IPS-18c (cell line): ENCODE measurements at regions not wholly inside any gene's neighbourhood (a gene's known extent, or its start where the extent isn't known, plus 50 kb on each side); places are given as distances from the start of the nearest gene placed in this dataset.

Experiments used
- H3K4me3 ChIP-seq: 2 replicates; pipeline ENCODE4 v1.7.0; 2013; ENCODE audit warnings: low read depth, mild to moderate bottlenecking, low read length, moderate library complexity; ENCODE audit not compliant: insufficient read depth
- H3K9me3 ChIP-seq: one replicate; pipeline ENCODE4 v1.6.1; 2013; ENCODE audit warnings: mild to moderate bottlenecking, low read length, moderate library complexity; ENCODE audit not compliant: control insufficient read depth, insufficient read depth

DNA sequence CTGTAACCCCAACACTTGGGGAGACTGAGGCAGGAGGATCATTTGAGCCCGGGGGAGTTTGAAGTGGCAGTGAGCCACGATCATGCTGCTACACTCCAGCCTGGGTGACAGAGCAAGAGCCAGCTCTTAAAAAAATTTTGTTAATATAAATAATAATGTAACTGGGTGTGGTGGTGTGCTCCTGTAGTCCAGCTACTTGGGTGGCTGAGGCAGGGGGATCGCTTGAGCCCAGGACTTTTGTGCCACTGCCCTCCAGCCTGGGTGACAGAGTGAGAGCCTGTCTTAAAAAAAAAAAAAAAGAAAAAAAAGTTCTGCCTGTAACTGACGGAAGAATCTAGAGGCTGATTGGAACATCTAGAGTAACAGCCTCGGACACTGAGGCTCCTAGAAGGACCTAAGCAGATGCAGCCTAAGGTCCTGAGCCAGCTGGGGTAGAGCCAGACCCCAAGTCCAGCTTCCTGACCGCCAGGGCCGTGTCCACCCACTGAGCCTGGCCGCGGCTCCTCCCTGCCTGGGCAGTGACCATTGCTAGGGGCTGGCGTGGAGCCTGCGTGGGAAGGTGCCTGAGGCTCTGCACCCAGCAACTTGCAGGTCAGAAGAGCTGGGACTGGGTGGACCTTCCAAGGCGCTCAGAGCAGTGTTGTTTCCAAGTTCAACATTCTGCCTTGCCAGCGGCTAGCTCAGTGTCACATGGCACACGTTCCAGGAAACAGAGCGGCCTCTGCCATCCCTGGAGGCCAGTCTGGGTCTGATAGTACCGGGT lies 209.4 kb upstream of the CIBAR2 start:
- Histone ChIP-seq H3K9me3 (peaks cover 2% of the 10 kb centered on the region), H3K4me3 (no peak overlapping the region)

DNA sequence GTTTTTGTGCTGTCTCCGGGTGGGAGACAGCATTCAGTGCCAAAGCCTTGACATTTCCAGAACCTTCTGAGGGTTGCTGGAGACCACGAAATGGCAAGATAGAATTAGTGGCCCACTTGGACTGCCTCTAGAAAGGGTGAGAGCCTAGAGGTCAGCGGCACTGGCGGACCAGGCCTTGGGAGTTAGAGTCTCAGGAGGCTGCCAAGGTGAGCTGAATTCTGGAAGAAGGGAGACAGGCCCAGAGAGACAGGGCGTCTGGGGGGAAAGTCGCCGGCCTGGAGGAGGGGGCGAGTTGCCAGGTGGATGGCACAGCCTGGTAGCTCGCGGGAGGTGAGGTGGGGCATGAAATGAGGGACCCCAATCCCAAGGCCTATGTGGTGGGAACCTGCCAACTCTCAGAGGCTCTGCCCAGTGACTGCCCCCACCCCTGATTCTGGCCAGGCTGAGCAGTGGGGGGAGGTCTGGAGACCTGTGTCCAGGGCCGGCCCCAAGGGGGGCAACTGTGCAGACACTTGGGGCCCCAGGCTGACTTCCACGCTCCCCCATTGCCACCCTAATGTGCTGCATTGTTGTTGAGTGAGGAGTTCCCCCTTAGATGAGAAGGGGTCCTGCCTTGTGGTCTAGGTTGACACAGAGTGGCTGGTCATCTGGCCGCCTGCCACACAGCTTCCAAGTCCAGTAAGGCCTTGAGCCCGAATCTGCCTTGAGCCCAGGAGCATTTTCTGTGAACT lies 211.1 kb upstream of the CIBAR2 start:
- Histone ChIP-seq H3K9me3 (peaks cover 2% of the 10 kb centered on the region), H3K4me3 (no peak overlapping the region)

DNA sequence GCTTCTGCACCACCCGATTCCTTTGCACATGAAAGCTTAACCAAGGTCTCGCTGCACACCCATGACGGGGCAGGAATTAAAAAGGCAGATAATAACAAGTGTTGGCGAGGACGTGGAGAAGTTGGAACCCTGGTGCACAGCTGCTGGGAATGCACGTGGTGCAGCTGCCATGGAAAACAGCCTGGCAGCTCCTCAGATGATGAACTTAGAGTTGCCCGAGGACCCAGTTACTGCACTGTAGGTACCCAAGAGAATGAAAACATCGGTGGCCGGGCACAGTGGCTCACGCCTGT lies 211.6 kb upstream of the CIBAR2 start:
- Histone ChIP-seq H3K9me3 (peaks cover 2% of the 10 kb centered on the region), H3K4me3 (no peak overlapping the region)

DNA sequence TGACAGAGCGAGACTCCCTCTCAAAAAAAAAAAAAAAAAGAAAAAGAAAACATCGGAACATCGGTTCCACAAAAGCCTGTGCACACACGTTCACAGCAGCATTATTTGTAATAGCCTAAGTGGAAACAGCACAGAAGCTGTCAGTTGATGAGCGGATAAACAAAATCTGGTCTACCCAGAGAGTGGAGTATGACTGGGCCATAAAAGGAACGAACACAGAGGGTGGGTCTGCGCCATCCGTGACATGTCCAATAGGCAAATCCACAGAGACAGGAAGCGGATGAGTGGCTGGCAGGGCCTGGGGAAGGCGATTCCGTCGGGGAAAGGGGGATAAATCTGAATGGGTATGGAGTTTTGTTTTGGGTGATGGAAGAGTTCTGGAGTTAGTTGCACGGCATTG lies 212.2 kb upstream of the CIBAR2 start:
- Histone ChIP-seq H3K4me3 (no peak overlapping the region), H3K9me3 (peaks cover 2% of the 10 kb centered on the region)

DNA sequence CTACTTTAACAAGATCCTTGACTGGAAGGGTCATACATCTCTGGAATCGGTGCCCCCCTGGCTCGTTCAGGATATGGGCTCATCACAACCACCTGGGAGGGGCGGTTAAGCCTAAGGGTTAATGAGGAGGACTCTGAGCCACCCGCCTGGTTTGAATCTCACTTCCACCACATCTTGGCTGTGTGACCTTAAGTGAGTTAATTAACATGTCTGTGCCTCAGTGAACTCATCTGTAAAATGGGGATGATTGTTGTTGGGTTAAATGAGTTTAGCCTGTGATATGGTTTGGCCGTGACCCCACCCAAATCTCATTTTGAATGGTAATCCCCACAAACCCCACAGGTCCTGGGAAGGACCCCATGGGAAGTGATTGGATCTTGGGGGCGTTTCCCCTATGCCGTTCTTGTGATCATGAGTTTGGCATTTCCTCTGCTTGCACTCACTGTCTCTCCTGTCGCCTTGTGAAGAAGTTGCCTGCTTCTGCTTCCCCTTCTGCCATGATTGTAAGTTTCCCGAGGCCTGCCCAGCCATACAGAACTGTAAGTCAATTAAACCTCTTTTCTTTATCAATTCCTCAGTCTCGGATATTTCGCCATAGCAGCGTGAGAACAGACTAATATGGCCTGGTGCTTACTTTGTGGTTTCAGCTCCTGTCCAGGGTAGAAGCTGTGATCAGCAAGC lies 214.0 kb upstream of the CIBAR2 start:
- peaks cover 2% of the 10 kb centered on the region for H3K9me3 ChIP-seq
- H3K4me3 ChIP-seq, result no peak overlapping the region

DNA sequence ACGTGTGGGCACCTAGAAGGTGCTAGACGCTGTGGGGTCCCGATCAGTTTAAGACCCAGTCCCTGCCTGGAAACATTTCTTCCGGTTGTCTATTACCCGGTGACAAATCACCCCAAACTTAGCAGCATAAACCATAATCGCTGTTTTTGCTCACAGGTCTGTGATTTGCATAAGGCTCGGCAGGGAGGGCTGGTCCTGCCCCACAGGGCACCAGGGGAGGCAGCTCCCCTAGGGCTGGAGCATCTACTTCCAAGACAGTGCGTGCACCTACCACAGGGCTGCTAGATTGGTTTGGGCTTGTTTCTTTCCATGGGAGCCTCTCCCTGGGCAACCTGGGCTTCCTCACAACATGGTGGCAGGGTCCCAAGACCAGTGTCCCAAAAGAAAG lies 214.5 kb upstream of the CIBAR2 start:
- peaks cover 2% of the 10 kb centered on the region for H3K9me3 ChIP-seq
- H3K4me3 ChIP-seq, result no peak overlapping the region

DNA sequence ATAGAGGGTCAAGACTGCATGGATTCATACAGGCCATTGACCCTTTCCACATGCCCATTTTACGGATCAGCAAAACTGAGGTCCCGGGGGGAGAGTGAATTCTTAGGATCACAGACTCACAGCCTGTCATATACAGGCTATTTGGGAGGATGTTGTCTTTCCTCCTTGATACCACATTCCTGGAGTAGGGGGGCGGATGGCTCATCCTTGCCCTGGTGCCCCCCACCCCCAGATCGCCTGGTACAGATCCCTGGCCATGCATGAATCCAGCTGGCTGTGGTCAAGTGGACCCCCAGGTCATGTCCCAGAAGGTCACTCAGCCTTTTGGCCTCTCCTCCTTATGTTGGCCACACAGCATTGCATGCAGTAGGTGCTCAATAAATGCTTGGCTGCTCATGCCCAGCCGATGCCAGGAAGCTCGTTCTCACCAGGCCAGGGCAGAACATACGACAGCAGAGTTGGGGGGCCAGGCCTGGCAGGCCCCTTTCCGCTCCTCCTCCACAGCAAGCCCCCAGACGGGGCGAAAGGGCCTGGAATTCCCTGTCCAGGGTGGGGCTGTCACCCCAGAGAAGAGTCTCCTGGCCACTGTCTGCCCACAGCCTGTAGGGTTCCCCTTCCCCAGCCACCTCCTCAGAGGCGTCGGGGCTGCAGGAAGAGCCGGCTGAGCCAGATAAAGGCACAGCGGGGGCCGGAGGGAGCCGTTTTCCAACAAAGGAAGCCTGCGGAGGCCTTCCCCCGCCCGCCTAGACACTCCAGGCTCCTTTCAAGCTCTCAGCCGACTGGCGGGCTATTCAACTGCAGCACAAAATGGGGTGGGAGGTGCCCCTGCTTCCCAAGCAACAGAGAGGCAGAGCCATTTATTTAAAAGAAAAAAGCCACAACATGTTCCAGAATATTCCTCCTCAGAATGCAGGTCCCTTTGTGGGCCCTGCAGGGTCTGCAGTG lies 215.7 kb upstream of the CIBAR2 start:
- Histone ChIP-seq H3K4me3 (peak overlapping the region; percentile 17; the same call in 1 of the 2 replicates), H3K9me3 (peaks cover 2% of the 10 kb centered on the region)

DNA sequence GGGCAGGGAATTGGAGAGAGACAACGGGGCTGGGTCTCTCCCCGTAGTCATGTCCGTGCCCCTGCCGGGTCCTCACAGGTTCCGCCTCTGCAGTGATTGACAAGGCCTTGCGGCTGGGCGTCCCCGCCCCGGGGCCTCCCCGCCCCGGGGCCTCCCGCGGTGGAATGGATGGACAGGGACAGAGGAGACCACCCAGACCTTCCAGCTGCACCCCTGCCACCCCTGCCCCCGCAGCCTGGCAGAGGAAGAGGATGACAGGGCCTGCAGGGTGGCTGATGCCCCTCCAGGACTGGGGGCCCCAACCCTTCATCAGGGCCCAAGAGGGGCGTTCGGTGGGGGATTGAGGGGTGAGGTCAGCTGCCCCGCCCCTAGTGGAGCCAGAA lies 216.4 kb upstream of the CIBAR2 start:
- peak overlapping the region; percentile 17 for H3K4me3 ChIP-seq
- peaks cover 2% of the 10 kb centered on the region for H3K9me3 ChIP-seq

DNA sequence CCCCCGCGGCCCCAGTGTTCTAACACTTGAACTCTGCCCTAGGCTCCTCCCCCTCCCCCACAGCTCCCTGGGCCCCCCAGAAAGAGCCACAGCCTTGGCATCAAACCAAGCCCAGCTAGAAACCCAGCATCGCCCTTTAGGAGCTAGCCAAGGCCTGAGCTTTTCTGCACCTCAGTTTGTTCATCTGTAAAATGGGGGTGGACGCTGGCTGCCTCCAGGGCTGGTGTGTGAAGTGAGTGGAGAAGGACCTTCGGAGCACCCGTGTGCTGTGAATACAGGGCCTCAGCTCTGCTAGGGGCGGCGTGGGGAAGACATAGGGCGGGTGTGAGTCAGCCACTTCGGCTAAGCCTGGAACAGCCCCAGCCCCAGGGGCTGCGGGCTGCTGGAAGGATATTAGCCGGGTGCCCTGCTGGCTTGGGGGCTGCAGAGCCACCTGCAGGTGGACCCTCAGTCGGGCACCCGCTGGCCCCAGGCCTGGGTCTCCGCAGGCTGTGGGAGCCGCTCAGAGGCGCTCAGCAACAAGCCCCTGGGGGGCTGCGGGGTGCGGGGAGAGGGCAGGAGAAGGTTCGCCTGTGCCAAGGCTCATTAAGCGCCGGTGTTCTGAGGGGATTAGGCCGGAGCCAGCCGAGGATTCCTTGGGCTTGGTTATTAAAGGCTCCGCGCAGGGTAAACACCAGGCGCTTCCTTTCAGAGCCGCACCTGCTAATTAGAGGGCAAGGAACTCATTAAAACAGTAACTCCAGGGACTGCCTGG lies 217.0 kb upstream of the CIBAR2 start:
- peak overlapping the region; percentile 17 for H3K4me3 ChIP-seq

DNA sequence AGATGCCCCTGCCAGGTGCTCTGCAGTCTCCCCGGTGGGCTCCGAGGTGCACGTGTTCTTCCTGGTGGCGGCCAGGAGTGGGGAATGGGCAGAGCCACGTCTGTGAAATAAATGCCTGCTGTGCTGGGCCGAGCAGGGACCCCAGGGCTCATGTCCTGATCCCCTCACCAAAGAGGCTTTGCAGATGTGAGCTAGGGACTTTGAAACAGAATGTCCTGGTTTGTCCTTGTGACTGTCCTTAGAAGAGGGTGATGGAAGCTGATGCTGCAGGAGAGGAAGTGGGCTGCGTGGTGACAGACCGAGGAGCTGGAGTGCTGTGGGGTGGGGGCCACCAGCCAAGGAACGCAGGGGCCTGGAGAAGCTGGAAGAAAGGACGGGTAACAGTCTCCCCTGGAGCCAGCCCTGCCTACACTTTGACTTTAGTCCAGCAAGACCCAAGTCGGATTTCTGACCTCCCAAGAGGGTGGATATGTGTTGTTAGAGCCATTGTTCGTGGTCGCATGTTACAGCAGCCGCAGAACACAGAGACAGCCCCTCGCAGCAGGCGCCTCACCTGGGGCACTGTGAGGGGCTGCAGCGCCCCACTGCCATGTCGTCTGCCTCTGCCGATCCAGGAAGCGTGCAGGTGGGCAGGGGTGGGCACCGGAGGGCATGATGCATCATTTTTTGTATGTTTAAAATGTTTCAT lies 217.9 kb upstream of the CIBAR2 start:
- peak overlapping the region; percentile 17; the same call in 1 of the 2 replicates for H3K4me3 ChIP-seq
- H3K9me3 ChIP-seq, result no peaks in the 10 kb centered on the region

More for the DNA sequence above, 217.0 kb upstream of the CIBAR2 start:
- no peaks in the 10 kb centered on the region for H3K9me3 ChIP-seq

DNA sequence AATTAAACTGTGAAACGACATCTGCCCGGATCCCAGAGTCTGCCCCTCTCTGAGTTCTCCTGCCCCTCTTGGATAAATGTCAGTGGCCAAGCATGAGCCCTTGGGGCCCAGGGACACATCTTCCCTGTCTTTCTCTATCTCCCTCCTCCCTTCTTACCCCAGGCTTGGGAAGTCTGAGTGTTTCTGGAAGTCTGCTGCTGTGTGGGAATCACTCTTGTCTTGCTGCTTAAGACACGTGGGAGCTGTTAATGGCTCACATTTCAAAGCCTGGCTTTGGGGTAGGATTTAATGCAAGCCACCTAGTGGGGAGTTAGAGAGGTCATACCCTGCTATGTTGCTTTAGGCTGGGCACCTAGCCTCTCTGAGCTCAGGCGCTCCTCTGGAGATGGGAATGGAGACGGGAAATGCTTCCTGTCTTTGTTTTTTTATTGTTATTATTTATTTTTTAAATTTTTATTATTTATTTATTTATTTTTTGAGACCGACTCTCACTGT lies 218.5 kb upstream of the CIBAR2 start:
- no peaks in the 10 kb centered on the region for H3K9me3 ChIP-seq
- no peak overlapping the region; the same call in 1 of the 2 replicates for H3K4me3 ChIP-seq

DNA sequence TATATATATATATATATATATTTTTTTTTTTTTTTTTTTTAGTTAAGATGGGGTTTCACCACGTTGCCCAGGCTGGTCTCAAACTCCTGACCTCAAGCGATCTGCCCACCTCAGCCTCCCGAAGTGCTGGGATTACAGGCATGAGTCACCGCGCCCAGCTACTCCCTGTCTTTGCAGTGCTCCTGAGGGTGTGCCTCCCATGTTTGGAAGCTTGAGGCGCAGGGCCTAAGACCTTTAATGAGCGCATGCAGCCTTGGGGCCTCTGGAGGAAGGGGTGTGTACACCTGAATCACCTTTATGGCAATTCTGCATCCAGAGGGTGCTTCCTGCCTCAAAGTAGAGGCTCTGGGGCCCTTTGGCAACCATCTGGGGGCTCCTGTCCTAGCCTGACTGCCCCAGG lies 219.4 kb upstream of the CIBAR2 start:
- Histone ChIP-seq H3K9me3 (peaks cover 2% of the 10 kb centered on the region), H3K4me3 (no peak overlapping the region)

DNA sequence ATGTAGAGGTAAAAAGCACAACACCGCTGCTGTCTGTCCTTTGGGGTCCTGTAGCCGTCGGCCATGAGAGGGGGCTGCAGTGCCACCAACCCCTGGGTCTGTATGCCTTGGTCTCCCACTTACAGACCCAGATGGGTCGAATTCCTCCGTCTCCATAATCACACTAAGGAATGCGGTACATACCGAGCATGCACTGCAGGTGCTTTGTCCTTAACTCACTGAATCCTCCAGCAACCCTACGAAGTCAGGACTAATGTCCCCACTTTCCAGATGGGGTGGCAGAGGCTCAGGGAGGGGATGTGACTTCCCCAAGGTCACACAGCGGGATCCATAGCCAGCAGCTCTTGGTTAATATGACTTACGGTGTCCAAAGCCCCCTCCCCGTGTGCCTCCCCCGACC lies 219.9 kb upstream of the CIBAR2 start:
- no peak overlapping the region for H3K4me3 ChIP-seq

DNA sequence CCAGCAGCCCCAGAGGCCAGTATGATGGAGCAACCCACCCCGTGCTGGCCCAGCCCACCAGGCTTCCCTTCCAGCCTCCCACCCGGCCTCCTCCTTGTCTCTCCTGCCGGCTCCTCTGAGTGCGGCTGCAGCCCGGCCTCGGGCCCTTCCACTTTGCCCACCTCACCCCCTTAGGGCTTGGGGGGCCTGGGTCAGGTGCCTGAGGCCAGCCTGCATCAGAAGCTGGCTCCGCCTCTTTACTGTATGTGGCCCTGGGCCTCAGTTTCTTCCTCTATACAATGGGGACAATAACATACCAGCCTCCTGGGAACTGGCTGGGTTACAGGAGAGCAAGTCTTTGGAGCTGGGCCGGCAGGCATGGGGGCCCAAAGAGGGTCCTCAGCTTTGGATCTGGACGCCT lies 221.1 kb upstream of the CIBAR2 start:
- no peak overlapping the region for H3K4me3 ChIP-seq
- peaks cover 2% of the 10 kb centered on the region for H3K9me3 ChIP-seq

More for the DNA sequence above, 219.9 kb upstream of the CIBAR2 start:
- peaks cover 2% of the 10 kb centered on the region for H3K9me3 ChIP-seq

DNA sequence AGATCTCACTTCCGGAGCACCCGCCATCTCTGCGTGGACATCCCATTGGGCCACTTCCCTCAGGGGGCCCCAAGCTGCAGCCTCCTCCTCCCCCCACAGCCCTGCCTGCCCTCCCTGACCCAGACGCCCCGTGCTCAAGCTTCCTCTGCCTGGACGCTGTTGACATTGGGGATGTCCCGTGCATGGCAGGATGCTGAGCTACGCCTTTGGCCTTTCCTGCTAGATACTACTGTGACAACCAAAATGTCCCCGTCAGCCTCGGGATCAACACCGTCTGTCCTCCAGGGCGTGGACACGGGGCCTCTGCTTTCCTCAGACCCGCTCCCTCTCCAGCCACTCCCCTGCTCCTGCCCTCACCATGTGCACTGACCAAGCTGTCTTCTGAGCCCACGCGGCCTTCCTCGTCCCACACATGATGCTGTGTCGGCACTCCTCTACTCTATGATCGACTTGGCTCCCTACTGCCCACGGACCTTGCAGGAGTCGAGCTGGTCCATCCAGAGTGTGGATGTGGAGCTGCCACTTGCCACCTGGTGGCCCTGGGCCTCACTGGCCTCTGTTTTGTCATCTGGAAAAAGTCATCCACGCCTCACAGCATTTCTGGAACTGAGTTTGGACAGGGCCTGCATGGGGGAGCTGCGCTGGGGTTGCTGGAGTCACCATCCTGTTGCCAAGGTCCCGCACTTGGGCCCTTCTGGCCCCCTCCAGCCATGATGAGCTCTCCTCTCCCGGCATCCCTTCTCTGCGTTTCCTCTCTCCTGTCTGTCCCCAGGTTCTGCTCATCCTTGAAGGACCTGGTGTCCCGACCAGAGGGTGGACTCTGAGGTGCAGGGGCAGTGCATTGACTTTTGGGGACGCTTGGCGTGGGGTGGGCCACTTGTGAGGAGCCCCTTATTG lies 221.7 kb upstream of the CIBAR2 start:
- peaks cover 2% of the 10 kb centered on the region for H3K9me3 ChIP-seq
- 0 out of 2 replicates have a peak overlapping the region, but pooled peaks have one; percentile 36 for H3K4me3 ChIP-seq
